Omental fat pad (tissue), 3 donors: ENCODE measurements at regions not wholly inside any gene's neighbourhood (a gene's known extent, or its start where the extent isn't known, plus 50 kb on each side); places are given as distances from the start of the nearest gene placed in this dataset.

ENCODE experiments used
- ATAC-seq: fragments of 150-250 bp; one replicate; pipeline ENCODE4 v1.9.1; 2016; ENCODE audit warnings: mild to moderate bottlenecking, moderate library complexity; ENCODE audit not compliant: low FRiP score
- DNase-seq: peaks from one replicate; pipeline ENCODE4 v3.0.0-alpha.2; 2019; ENCODE audit warnings: low spot score
- TF ChIP-seq, protein P1 (sequence below), 3 donors: fragments of 450-650 bp; IDR thresholded peaks; one replicate each; pipeline ENCODE4 v1.5.1; 2016 to 2017; ENCODE audit warnings: antibody characterized with exemption in 3 of 3, mild to moderate bottlenecking in 3 of 3, moderate library complexity in 2 of 3

- DNase-seq (no peak), ATAC-seq (no peak)
- TF ChIP-seq, protein P1, sequence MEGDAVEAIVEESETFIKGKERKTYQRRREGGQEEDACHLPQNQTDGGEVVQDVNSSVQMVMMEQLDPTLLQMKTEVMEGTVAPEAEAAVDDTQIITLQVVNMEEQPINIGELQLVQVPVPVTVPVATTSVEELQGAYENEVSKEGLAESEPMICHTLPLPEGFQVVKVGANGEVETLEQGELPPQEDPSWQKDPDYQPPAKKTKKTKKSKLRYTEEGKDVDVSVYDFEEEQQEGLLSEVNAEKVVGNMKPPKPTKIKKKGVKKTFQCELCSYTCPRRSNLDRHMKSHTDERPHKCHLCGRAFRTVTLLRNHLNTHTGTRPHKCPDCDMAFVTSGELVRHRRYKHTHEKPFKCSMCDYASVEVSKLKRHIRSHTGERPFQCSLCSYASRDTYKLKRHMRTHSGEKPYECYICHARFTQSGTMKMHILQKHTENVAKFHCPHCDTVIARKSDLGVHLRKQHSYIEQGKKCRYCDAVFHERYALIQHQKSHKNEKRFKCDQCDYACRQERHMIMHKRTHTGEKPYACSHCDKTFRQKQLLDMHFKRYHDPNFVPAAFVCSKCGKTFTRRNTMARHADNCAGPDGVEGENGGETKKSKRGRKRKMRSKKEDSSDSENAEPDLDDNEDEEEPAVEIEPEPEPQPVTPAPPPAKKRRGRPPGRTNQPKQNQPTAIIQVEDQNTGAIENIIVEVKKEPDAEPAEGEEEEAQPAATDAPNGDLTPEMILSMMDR (IDR thresholded peaks at IDR 0.05) = no peak
Measured at GRCh38 chr11:13168271-13168670, 109.3 kb upstream of the BMAL1 start.

DNA sequence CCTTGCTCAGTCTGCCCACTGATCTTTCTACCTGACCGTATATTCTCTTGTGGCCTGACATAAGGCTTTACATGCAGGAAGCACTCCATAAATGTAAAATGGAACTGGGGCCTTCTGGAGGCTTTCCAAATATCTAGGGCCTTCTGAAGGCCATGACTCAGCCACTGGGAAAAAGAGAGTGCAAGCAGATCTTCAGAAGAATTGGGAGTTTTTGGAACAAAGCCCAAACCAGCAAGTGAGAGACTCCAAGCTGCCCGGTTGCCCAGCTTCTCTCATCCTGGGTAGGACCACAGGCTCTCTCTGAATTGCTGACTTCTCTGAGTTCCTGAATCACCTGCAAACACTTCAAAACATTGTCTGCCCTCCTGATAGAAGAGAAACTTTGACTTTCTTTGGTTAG lies 107.9 kb upstream of the BMAL1 start:
- DNase-seq (no peak), ATAC-seq (peak; percentile 54)
- TF ChIP-seq, protein P1 (IDR thresholded peaks at IDR 0.05) = no peak

DNA sequence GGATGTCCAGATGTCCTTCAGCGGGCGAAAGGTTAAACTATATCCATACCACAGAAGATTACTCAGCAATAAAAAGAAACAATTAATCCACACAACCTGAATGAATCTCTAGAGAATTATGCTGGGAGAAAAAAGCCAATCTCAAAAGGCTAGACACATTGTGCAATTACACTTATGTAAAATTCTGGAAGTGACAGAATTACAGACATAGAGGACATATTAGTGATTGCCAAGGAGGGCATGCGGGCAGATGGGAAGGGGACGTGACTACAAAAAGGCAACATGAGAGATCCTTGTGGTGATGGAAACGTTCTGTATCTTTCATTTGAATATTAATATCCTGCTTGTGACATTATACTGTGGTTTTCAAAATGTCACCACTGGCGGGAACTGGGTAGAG lies 103.5 kb upstream of the BMAL1 start:
- TF ChIP-seq, protein P1 (IDR thresholded peaks at IDR 0.05) = no peak
- no peak for ATAC-seq
- DNase-seq = no peak

GRCh38 chr11:13183094-13183825 lies 94.3 kb upstream of the BMAL1 start:
- TF ChIP-seq, protein P1 (IDR thresholded peaks at IDR 0.05) = no peak
- DNase-seq (no peak), ATAC-seq (peak; percentile 89)

- no peak for ATAC-seq
- DNase-seq = no peak
Measured at GRCh38 chr11:13183826-13184196, 93.8 kb upstream of the BMAL1 start.

GRCh38 chr11:13184295-13184794 lies 93.2 kb upstream of the BMAL1 start:
- TF ChIP-seq, protein P1 (IDR thresholded peaks at IDR 0.05) = no peak
- ATAC-seq (no peak), DNase-seq (no peak)

More at GRCh38 chr11:13183826-13184196, 93.8 kb upstream of the BMAL1 start:
- TF ChIP-seq, protein P1 (IDR thresholded peaks at IDR 0.05) = no peak

DNA sequence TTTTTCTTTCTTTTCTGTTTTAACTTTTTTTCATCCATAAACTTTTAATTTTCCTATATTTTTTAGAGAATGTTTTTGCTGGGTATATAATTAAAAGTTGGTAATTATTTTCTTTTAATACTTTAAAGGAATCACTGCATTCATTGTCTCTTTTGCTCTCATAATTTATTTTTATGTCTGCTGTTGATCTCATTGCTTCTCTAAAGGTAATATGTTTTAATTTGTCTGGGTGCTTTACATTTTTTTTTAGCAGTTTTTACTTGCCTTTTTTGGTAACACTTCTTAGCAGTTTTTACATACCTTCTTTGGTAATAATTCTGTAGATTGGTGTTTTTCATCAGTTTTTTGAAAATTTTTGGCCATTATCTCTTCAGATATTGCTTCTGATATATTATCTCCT lies 89.4 kb upstream of the BMAL1 start:
- DNase-seq (no peak), ATAC-seq (no peak)
- TF ChIP-seq, protein P1 (IDR thresholded peaks at IDR 0.05) = no peak
